Nephron progenitor cell (in vitro differentiated cells): ENCODE measurements at regions not wholly inside any gene's neighbourhood (a gene's known extent, or its start where the extent isn't known, plus 50 kb on each side); places are given as distances from the start of the nearest gene placed in this dataset.

ENCODE experiments used
- DNase-seq: peaks from one replicate; pipeline ENCODE4 v3.0.0; 2021
- H3K27ac Mint-ChIP-seq: 2 replicates; pipeline ENCODE4 v1.8.0; 2021; ENCODE audit warnings: mild to moderate bottlenecking, moderate library complexity, mixed read lengths
- H3K27me3 Mint-ChIP-seq: 2 replicates; pipeline ENCODE4 v1.8.0; 2021; ENCODE audit warnings: mild to moderate bottlenecking, low read depth, mixed read lengths; ENCODE audit not compliant: poor library complexity
- H3K36me3 Mint-ChIP-seq: 2 replicates; pipeline ENCODE4 v1.8.0; 2021; ENCODE audit warnings: low read depth, mixed read lengths
- H3K4me1 Mint-ChIP-seq: 2 replicates; pipeline ENCODE4 v1.8.0; 2021; ENCODE audit warnings: mixed read lengths
- H3K4me3 Mint-ChIP-seq: 2 replicates; pipeline ENCODE4 v1.8.0; 2021; ENCODE audit warnings: mild to moderate bottlenecking, moderate library complexity, mixed read lengths
- H3K9me3 Mint-ChIP-seq: 2 replicates; pipeline ENCODE4 v1.8.0; 2021; ENCODE audit warnings: mild to moderate bottlenecking, moderate library complexity, mixed read lengths
- CTCF ChIP-seq: fragments of 200-600 bp; sonication (generic); IDR thresholded peaks from 2 replicates; pipeline ENCODE4 v1.5.0; 2021; ENCODE audit warnings: antibody characterized with exemption

DNA sequence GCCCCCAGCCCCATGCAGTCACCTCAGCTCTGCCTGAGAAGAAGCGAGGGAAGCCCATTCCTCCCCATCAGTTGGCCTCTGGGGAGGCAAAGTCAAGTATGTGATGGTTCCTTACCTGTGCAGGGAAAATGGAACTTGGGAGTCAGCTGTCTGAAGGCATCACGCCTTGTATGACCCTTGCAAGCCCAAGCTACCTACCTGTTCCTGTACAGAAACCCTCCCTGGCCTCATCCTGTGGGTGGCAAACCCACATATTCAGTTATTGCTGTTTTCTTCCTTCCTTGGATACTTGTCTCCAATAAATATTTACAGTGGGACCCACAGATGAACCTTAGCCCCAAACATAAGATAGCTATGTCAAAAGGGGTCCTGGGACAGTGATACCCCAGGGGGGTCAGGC, 92.2 kb upstream of the MLN start:
- Mint-ChIP-seq H3K4me1 (peaks cover 45% of the 10 kb centered on the region), H3K4me3 (no peak overlapping the region), H3K9me3 (no peaks in the 10 kb centered on the region), H3K27me3 (no peaks in the 10 kb centered on the region), H3K36me3 (no peaks in the 10 kb centered on the region), H3K27ac (no peak overlapping the region)
- TF ChIP-seq CTCF: no peak
- no peak for DNase-seq

GRCh38 chr6:33895296-33895695, 91.5 kb upstream of the MLN start:
- no peaks in the 10 kb centered on the region for H3K27me3 Mint-ChIP-seq
- H3K4me3 Mint-ChIP-seq: no peak overlapping the region
- TF ChIP-seq CTCF: no peak
- H3K36me3 Mint-ChIP-seq: no peaks in the 10 kb centered on the region
- H3K9me3 Mint-ChIP-seq: no peaks in the 10 kb centered on the region
- peaks cover 46% of the 10 kb centered on the region for H3K4me1 Mint-ChIP-seq
- no peak for DNase-seq
- no peak overlapping the region for H3K27ac Mint-ChIP-seq

DNA sequence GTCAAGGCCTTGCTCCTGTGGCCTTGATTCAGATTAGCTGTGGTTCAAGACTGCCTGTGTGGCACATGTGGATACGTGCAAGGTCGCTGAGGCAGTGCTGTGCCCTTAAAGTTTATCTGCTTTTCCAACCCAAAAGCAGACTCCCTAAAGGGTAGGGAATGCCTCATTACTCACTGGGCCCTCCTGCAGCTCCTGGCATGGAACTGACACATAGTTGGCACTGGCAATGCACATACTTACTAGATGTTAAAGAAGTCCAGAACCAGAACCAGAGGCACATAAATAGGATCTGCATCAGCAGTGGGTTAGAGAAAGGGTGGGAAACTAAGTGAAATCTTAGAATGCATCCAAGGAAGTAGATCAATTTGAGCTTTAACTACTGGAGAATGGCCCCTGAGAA, 90.6 kb upstream of the MLN start:
- H3K36me3 Mint-ChIP-seq: no peaks in the 10 kb centered on the region
- no peak overlapping the region for H3K4me3 Mint-ChIP-seq
- TF ChIP-seq CTCF: no peak
- no peak for DNase-seq
- H3K9me3 Mint-ChIP-seq: no peaks in the 10 kb centered on the region
- peaks cover 43% of the 10 kb centered on the region for H3K4me1 Mint-ChIP-seq
- no peak overlapping the region for H3K27ac Mint-ChIP-seq
- no peaks in the 10 kb centered on the region for H3K27me3 Mint-ChIP-seq

- Mint-ChIP-seq H3K27me3 (no peaks in the 10 kb centered on the region), H3K4me3 (no peak overlapping the region), H3K27ac (peak overlapping the region; percentile 60), H3K4me1 (peaks cover 43% of the 10 kb centered on the region), H3K9me3 (no peaks in the 10 kb centered on the region), H3K36me3 (no peaks in the 10 kb centered on the region)
- TF ChIP-seq CTCF: no peak
- DNase-seq: no peak
These were observed 89.0 kb upstream of the MLN start for GRCh38 chr6:33892581-33893346.

- Mint-ChIP-seq H3K4me1 (peaks cover 45% of the 10 kb centered on the region), H3K27me3 (no peaks in the 10 kb centered on the region), H3K36me3 (no peaks in the 10 kb centered on the region), H3K27ac (no peak overlapping the region), H3K4me3 (no peak overlapping the region), H3K9me3 (no peaks in the 10 kb centered on the region)
- TF ChIP-seq CTCF: no peak
- no peak for DNase-seq
These were observed 84.9 kb upstream of the MLN start for GRCh38 chr6:33888664-33889200.

GRCh38 chr6:33888183-33888582, 84.4 kb upstream of the MLN start:
- H3K27me3 Mint-ChIP-seq: no peaks in the 10 kb centered on the region
- H3K4me3 Mint-ChIP-seq: no peak overlapping the region
- DNase-seq: no peak
- no peak overlapping the region for H3K27ac Mint-ChIP-seq
- no peaks in the 10 kb centered on the region for H3K36me3 Mint-ChIP-seq
- no peak for TF ChIP-seq CTCF
- no peaks in the 10 kb centered on the region for H3K9me3 Mint-ChIP-seq
- H3K4me1 Mint-ChIP-seq: peaks cover 45% of the 10 kb centered on the region
